Activated CD8-positive, alpha-beta memory T cell treated with anti-CD3 and anti-CD28 coated beads, Interleukin-2, amount 50 U/mL, for 1 hour (primary cell): ENCODE measurements at regions not wholly inside any gene's neighbourhood (a gene's known extent, or its start where the extent isn't known, plus 50 kb on each side); places are given as distances from the start of the nearest gene placed in this dataset.

ENCODE experiments used
- DNase-seq: peaks from one replicate; pipeline ENCODE4 v3.0.0-alpha.2; 2020; ENCODE audit errors: extremely low read depth

- no peak for DNase-seq
Measured at GRCh38 chr9:89882930-89883361, 278.1 kb downstream of the GADD45G start.

GRCh38 chr9:89883401-89884341, 278.9 kb downstream of the GADD45G start:
- DNase-seq: no peak

GRCh38 chr9:89884356-89885083, 279.7 kb downstream of the GADD45G start:
- DNase-seq: no peak

- DNase-seq: no peak
Measured at GRCh38 chr9:89885156-89885555, 280.3 kb downstream of the GADD45G start.

- no peak for DNase-seq
Measured at GRCh38 chr9:89886281-89886700, 281.5 kb downstream of the GADD45G start.

- DNase-seq: no peak
Measured at GRCh38 chr9:89887286-89887685, 282.5 kb downstream of the GADD45G start.

GRCh38 chr9:89888233-89888632, 283.4 kb downstream of the GADD45G start:
- no peak for DNase-seq

- no peak for DNase-seq
Measured at GRCh38 chr9:89888677-89889076, 283.9 kb downstream of the GADD45G start.

- DNase-seq: no peak
Measured at GRCh38 chr9:89889865-89890264, 285.1 kb downstream of the GADD45G start.

GRCh38 chr9:89890326-89890980, 285.6 kb downstream of the GADD45G start:
- DNase-seq: no peak

- DNase-seq: no peak
Measured at GRCh38 chr9:89891221-89891590, 286.4 kb downstream of the GADD45G start.

- no peak for DNase-seq
Measured at GRCh38 chr9:89891591-89892304, 286.9 kb downstream of the GADD45G start.

- DNase-seq: no peak
Measured at GRCh38 chr9:89892920-89893319, 288.1 kb downstream of the GADD45G start.

- DNase-seq: no peak
Measured at GRCh38 chr9:89893886-89894285, 289.1 kb downstream of the GADD45G start.

GRCh38 chr9:89896806-89897340, 292.1 kb downstream of the GADD45G start:
- no peak for DNase-seq

GRCh38 chr9:89899573-89899972, 294.8 kb downstream of the GADD45G start:
- no peak for DNase-seq

- DNase-seq: no peak
Measured at GRCh38 chr9:89901920-89902319, 297.1 kb downstream of the GADD45G start.

GRCh38 chr9:89902450-89903140, 297.8 kb downstream of the GADD45G start:
- no peak for DNase-seq

- DNase-seq: no peak
Measured at GRCh38 chr9:89903141-89903475, 298.3 kb downstream of the GADD45G start.

- no peak for DNase-seq
Measured at GRCh38 chr9:89905606-89906338, 301.0 kb downstream of the GADD45G start.
